ENCODE measurements at regions not wholly inside any gene's neighbourhood (a gene's known extent, or its start where the extent isn't known, plus 50 kb on each side); places are given as distances from the start of the nearest gene placed in this dataset.

DNA sequence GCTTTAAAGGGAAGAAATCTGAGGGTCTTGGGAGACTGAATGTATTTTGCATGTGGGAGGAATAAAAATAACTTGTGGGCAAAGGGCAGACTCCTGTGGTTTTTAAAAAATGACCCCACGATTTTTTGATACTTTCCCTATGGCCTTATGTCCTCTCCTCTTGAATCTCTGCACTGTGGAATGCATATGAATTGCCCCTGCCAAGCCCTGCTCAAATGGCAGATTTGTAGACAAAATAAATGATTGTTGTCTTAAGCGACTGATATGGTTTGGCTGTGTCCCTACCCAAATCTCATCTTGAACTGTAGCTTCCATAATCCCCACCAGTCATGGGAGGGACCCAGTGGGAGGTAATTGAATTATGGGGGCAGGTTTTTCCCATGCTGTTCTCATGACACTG lies 223.8 kb downstream of the DACT1 start:
- no peak for DNase-seq

DNA sequence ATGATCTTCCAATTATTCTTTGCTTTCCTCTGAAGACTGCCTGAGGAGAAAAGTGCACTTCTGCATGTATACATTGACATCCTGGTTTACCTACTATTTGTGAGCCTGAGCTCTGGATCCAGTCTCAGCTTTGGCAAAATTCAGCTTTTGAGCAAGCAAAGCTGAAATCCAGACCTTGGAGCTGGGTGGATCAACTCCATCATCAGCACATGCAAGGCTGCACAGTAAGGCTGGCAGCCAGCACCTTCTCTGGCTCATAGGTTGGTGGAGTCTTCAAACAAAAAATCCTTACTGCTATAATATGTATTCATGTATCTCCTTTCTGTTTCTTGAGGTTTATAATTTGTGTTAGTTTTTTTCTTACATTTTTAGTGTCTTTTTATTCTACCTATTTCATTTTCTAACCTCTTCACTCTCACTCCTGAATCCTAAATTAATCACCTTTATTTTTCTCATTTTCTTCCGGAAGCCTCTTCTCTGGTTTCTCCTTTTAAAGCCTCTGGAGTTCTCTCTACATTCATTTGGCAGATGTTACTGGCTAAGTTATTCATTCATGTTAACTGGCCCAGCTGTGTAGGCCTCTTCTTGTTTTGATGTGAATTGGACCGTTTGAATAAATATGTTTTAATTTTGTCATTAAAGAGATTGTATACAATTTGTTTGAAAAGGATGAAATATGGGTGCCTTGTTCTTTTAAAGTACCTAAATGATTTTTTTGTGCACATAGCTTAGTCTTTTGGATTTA lies 224.8 kb downstream of the DACT1 start:
- peak; percentile 12 for DNase-seq

- no peak for DNase-seq
Measured at GRCh38 chr14:58863661-58864345, 226.0 kb downstream of the DACT1 start.

GRCh38 chr14:58864751-58865513 lies 227.2 kb downstream of the DACT1 start:
- peak; percentile 83 for DNase-seq

- no peak for DNase-seq
Measured at GRCh38 chr14:58865514-58866281, 227.9 kb downstream of the DACT1 start.

GRCh38 chr14:58866391-58866790 lies 228.6 kb downstream of the DACT1 start:
- DNase-seq: no peak

- no peak for DNase-seq
Measured at GRCh38 chr14:58870961-58871360, 233.2 kb downstream of the DACT1 start.

GRCh38 chr14:58871573-58871972 lies 233.8 kb downstream of the DACT1 start:
- no peak for DNase-seq

- no peak for DNase-seq
Measured at GRCh38 chr14:58872061-58872460, 234.3 kb downstream of the DACT1 start.

DNA sequence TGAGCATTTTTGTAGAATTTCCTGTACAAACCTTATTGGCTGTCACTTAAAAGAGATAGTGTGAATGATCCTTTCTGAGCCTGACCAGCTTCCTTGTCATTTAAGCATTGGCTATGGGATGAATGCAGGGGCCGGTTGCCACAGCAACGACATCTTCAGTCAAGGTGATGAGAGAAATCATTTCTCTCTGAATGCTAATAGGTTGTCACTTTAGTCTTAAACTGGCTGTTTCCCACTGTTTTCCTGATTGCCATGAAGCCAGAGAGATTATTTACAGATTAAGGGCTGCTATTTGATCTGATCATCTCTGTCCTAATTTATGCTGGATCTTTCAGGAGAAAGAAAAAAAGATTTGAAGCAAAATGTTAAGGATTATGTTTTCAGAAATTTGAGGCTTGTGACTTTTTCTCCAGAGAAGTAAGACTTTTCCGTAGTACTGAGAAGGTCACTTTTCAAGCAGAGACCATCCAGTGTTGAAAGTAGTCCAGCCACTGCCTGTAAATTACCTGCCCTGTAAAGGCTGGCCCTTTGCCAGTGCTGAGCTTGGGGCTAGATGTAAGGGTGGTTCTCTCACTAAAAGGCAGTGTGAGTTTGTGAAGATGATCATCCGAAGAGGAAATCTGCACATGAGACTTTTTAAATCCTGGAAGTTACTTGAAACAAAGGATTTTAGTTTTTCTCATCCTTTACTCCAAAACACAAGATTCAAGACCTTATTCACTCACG lies 235.6 kb downstream of the DACT1 start:
- no peak for DNase-seq

- DNase-seq: no peak
Measured at GRCh38 chr14:58875613-58876012, 237.9 kb downstream of the DACT1 start.

DNA sequence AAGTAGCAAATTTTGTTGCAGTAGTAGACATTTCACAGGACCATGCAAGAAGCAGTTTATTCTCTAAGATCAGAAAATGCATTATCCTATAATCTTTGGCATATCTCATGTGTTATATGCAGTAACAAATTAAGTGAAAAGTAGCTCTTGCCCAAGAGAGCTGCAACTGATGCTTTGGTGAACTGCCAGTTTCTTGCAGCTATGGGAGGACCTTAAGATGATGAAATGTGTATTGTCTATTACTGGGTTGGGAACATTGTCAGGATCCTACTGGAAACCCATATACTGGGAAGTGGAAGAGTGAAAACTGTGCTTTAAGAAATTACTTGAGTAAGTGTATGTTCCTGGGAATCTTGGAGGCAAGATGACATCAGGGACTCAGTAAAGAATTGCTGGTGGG lies 238.8 kb downstream of the DACT1 start:
- no peak for DNase-seq

DNA sequence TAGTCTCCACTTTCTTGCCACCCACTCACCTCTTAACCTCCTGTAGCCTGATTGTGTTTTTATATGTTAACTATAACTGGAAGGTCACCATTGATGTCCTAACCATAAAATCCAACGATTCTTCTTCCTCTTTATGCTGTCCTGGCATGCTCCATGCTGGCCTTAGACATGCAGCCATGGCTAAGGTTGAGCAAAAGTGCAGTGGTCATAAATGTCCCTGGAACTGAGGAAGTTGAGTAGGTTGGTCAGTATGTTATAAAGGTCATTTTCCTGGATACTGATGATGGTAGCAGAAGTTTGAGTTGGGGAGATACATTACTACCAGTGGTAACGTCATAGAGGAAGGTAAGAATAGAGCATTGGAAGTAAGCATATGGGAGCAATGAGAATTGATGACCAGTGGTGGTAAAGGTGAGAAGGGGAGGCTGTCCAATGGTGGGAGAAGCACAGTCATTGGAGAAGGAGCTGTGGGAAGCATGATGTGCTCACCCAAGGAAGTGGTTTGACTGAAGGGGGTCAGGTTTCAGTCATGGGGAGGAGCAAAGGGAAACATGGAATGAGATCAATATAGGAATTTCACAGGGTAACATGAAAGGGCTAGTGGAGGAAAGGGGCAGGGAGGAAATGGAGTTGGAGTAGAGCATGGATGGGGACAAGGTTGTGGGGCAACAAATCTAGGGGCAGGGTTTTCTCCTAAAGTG lies 240.8 kb downstream of the DACT1 start:
- no peak for DNase-seq

DNA sequence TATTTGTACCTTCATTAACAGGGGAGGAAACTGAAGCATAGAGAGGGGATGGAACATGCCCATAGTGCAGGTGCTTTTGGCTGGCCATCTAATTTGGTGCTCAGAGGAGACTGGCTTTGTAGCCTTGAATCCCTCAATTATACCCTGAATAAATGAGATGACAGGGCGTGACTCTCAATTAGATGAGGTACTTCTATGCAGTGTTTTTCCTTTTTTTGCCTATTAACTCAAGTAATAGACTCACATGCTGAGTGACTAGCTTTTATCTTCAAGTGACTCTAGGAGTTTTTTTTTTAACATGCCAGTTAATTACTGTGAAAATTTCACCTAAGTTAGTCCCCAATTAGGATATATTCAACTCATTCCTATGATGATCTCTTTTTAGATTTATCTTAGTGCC lies 243.7 kb downstream of the DACT1 start:
- DNase-seq: no peak

- peak; percentile 85 for DNase-seq
Measured at GRCh38 chr14:58882577-58883018, 244.8 kb downstream of the DACT1 start.

GRCh38 chr14:58884442-58884841 lies 246.7 kb downstream of the DACT1 start:
- peak; percentile 11 for DNase-seq

DNA sequence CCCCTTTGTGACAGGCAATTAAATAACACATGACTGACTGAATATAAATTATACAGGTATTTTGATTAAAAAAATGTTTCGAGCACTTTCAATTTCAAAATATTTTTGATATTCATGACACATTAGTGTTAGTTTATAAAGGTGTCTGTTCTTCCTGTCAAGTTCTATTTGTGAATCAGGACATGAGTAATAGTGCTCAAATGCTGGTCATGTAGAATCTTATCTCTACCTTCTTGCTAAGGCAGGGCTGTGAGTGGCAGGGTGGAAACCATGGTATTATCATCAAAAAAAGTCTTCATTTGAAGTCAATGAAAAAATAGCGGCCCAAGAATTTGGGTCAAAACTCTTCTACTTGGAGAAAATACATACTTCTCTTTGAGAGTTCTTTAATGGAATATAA lies 250.2 kb downstream of the DACT1 start:
- no peak for DNase-seq

DNA sequence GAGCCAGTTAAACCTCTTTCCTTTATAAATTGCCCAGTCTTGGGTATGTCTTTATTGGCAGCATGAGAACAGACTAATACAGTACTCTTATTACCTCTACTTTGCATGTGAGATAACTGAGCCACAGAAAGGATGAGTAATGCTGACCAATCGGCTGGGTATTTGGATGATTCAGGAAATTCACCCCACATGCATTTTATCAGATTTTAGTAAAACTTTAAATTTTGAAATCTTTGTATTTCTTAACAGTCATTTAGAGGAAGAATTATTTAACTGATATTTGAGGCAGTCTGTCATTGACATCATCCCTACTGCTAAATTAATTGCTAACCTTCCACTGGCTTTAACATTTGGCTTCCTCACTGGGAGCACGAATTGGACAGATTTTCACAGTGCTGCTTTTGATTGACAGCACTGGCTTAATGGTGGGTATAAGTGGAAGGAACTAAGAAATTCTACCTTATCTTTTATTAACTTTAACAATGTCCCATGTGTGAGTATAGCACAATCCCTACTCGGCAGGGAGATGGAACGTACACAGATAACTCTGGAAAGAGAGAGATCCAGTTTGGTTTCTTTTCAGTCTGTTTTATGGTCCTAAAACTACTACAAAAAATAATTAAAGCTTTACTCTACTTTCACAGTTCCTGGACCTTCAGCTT lies 261.0 kb downstream of the DACT1 start:
- no peak for DNase-seq

DNA sequence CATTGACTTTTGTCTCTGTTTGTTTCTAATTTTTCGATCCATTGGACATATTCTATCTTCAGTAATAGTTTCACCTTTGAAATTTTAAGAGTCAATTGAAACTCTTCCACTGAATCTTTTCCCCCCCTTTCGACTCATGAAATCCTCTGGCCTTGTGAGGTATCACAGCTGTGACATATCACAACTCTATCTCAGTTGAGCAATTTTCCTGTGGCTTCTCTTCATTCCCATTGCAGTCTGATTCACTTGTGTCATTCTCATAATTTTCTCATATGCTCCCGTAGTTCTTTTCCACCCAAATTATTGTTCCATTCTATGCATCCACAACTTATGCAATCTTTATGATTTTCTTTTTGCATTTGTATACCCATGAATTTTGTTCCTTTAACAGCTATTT lies 261.6 kb downstream of the DACT1 start:
- DNase-seq: no peak

- no peak for DNase-seq
Measured at GRCh38 chr14:58901826-58902225, 264.1 kb downstream of the DACT1 start.

DNA sequence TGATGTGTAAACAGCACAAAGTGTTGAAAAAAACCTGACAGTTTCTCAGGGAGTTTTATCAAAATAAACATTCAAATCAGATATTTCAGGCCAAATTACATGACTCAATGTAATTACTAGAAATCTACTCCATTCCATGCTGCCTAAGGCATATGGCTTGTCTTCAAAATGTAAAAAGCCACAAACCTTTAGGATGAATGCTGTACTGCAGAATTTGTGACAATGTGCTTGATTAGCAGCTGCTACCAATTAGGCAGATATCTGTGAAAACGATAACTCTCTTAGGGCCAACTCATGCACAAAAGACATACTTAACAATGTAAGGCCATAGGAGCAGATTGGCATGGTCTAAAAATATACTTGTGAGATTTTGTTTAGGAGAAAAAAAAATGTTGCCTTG lies 267.0 kb downstream of the DACT1 start:
- DNase-seq: peak; percentile 95

Data from NCI-H2171 treated with DMSO at 0.1 percent for 48 hours (cell line).